ENCODE measurements at regions not wholly inside any gene's neighbourhood (a gene's known extent, or its start where the extent isn't known, plus 50 kb on each side); places are given as distances from the start of the nearest gene placed in this dataset.

DNA sequence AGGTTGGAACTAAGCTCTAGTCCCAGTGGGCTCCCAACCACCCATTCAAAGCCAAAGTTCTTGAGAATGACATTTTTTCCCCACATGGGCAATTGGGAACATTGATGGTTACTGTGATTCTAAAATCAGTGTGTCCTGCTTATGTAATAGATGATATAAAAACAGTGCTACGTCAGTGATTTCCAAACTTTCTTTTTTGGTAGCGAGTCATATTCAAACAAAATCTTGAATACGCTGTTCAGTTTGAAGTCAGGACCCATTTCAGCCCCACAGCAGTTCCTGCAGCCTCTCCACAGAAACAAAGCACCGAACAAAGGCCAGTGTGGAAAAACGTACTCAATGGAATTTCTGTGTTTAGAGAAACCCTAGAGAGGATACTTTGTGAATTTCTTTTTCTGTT is 170.0 kb upstream of the OLIG3 start:
- H3K4me3 ChIP-seq (ENCODE audit: low read length): no peak overlapping the region
- TF ChIP-seq, protein P1, sequence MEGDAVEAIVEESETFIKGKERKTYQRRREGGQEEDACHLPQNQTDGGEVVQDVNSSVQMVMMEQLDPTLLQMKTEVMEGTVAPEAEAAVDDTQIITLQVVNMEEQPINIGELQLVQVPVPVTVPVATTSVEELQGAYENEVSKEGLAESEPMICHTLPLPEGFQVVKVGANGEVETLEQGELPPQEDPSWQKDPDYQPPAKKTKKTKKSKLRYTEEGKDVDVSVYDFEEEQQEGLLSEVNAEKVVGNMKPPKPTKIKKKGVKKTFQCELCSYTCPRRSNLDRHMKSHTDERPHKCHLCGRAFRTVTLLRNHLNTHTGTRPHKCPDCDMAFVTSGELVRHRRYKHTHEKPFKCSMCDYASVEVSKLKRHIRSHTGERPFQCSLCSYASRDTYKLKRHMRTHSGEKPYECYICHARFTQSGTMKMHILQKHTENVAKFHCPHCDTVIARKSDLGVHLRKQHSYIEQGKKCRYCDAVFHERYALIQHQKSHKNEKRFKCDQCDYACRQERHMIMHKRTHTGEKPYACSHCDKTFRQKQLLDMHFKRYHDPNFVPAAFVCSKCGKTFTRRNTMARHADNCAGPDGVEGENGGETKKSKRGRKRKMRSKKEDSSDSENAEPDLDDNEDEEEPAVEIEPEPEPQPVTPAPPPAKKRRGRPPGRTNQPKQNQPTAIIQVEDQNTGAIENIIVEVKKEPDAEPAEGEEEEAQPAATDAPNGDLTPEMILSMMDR (conservative IDR thresholded peaks at IDR 0.05; ENCODE audit: low read depth, low read length): no peak
- DNase-seq (ENCODE audit: low read depth): no peak

DNA sequence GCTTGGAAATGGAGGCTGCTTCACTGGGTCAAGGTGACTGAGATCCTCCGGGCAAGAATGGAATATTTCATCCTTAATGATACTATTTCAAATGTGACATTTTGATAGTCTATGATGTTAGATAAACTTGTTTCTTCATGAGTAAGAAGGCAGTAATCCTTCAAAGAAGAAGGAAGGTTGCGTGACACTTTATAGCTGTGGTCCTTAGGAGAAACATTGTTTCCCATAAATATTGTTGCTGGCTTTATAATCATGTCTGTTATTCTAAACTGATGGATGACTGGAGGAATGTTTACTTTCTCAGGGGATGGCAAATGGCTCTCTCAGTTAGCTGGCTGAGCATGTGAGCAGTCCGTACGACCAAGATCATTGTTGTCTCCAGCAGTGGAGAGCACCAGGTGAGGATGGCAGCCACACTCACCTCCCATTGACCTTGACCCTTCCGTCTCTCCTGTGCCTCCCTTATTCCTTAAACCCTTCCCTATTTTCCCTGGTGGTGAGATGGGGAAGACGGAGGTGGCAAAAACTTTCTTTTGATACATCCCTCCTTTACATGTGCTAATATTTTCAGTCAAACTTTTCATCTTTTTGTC is 171.2 kb upstream of the OLIG3 start:
- TF ChIP-seq, protein P1 (conservative IDR thresholded peaks at IDR 0.05; ENCODE audit: low read depth, low read length): no peak
- no peak for DNase-seq (ENCODE audit: low read depth)
- H3K4me3 ChIP-seq (ENCODE audit: low read length): no peak overlapping the region

DNA sequence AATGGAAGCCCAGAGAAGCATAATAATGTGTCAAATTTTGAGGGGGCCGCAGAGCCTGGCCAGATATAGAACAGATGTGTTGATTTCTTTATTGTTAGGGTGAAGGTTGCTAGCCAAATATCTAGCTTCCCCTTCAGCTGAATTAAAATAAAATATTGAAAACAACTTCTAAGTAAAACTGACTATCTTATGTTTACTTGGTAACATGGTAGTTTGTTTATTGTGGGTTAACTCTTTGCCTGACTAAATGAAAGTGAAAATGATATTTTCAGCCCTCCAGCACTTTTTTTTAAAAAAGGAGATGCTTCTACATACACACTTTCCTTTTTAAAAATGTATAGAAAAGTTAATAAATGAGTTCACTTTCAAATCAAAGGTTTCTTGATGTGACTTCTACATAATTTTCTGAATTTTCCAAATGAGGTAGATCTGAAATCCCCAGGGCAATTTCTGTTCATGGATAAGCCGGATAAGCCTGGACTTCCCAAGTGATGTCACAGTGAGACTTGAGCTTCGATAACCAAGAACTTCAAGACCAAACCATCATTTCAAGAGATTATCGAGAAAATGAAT is 172.1 kb upstream of the OLIG3 start:
- TF ChIP-seq, protein P1 (conservative IDR thresholded peaks at IDR 0.05; ENCODE audit: low read depth, low read length): no peak
- H3K4me3 ChIP-seq (ENCODE audit: low read length): no peak overlapping the region
- DNase-seq (ENCODE audit: low read depth): no peak

- DNase-seq (ENCODE audit: low read depth): no peak
- TF ChIP-seq, protein P1 (conservative IDR thresholded peaks at IDR 0.05; ENCODE audit: low read depth, low read length): no peak
- no peak overlapping the region for H3K4me3 ChIP-seq (ENCODE audit: low read length)
Measured at GRCh38 chr6:137673603-137674002, 179.4 kb upstream of the OLIG3 start.

DNA sequence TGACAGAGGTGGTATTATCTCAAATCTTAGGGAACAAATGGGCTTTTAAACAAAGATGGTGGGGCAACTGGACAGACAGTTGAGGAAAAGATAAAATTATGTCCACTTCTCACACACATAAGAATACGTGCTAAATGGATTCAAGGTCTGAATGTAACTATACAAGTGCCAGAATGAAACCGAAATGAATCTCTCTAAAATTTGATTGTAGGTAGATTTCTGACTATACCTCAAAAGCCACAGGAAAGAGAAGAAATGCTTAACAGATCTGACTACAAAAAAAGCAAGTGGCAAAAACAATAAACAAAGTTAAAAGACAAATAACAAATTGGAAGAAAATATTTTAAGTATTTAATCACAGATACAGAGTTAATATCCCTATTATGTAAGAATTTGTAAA is 182.7 kb upstream of the OLIG3 start:
- TF ChIP-seq, protein P1 (conservative IDR thresholded peaks at IDR 0.05; ENCODE audit: low read depth, low read length): no peak
- no peak for DNase-seq (ENCODE audit: low read depth)
- H3K4me3 ChIP-seq (ENCODE audit: low read length): no peak overlapping the region

GRCh38 chr6:137677709-137678108 is 183.5 kb upstream of the OLIG3 start:
- DNase-seq (ENCODE audit: low read depth): no peak
- no peak overlapping the region for H3K4me3 ChIP-seq (ENCODE audit: low read length)
- TF ChIP-seq, protein P1 (conservative IDR thresholded peaks at IDR 0.05; ENCODE audit: low read depth, low read length): no peak

DNA sequence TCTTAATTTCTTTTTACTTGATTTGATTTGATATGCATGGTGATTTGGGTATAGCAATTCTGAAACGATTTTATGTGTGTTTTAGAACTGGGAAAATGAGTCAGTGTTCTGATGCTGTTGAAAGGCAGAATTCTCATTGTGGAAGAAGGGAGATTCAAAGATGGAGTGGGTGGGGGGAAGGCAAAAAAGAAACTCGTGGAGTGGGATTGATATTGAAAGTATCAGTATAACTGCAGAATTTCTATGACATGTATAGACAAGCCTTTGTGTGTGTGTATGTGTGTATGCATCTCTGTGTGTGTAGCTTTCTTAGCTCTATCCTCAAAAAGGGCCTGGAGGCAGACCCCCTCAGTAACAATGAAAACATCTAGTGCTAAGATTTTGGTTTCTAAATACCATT is 184.3 kb upstream of the OLIG3 start:
- no peak for DNase-seq (ENCODE audit: low read depth)
- TF ChIP-seq, protein P1 (conservative IDR thresholded peaks at IDR 0.05; ENCODE audit: low read depth, low read length): no peak
- H3K4me3 ChIP-seq (ENCODE audit: low read length): no peak overlapping the region

All from retinal pigment epithelial cell (primary cell).